ENCODE measurements at regions not wholly inside any gene's neighbourhood (a gene's known extent, or its start where the extent isn't known, plus 50 kb on each side); places are given as distances from the start of the nearest gene placed in this dataset.
A peak's percentile ranks its signal among the peaks of the same experiment; 100 is the strongest.

- DNase-seq = no peak
Observed at GRCh38 chr11:103668859-103669258, 367.6 kb upstream of the DDI1 start.

- no peak for DNase-seq
Observed at GRCh38 chr11:103671143-103671651, 365.2 kb upstream of the DDI1 start.

- no peak for DNase-seq
Observed at GRCh38 chr11:103673773-103674172, 362.7 kb upstream of the DDI1 start.

GRCh38 chr11:103676413-103676812 lies 360.0 kb upstream of the DDI1 start:
- no peak for DNase-seq

- DNase-seq = no peak
Observed at GRCh38 chr11:103680826-103681225, 355.6 kb upstream of the DDI1 start.

- DNase-seq = no peak
Observed at GRCh38 chr11:103681855-103682254, 354.6 kb upstream of the DDI1 start.

- DNase-seq = peak; percentile 62
Observed at GRCh38 chr11:103682318-103683184, 353.9 kb upstream of the DDI1 start.

- DNase-seq = no peak
Observed at GRCh38 chr11:103683576-103683975, 352.9 kb upstream of the DDI1 start.

- DNase-seq = no peak
Observed at GRCh38 chr11:103688924-103689323, 347.5 kb upstream of the DDI1 start.

- DNase-seq = no peak
Observed at GRCh38 chr11:103690356-103690755, 346.1 kb upstream of the DDI1 start.

GRCh38 chr11:103696123-103696522 lies 340.3 kb upstream of the DDI1 start:
- no peak for DNase-seq

- no peak for DNase-seq
Observed at GRCh38 chr11:103699216-103699615, 337.2 kb upstream of the DDI1 start.

- DNase-seq = no peak
Observed at GRCh38 chr11:103699656-103700055, 336.8 kb upstream of the DDI1 start.

GRCh38 chr11:103700622-103701021 lies 335.8 kb upstream of the DDI1 start:
- no peak for DNase-seq

GRCh38 chr11:103703437-103703836 lies 333.0 kb upstream of the DDI1 start:
- no peak for DNase-seq

- DNase-seq = no peak
Observed at GRCh38 chr11:103703954-103704353, 332.5 kb upstream of the DDI1 start.

- no peak for DNase-seq
Observed at GRCh38 chr11:103705642-103706041, 330.8 kb upstream of the DDI1 start.

- no peak for DNase-seq
Observed at GRCh38 chr11:103709371-103709770, 327.1 kb upstream of the DDI1 start.

GRCh38 chr11:103714246-103714645 lies 322.2 kb upstream of the DDI1 start:
- DNase-seq = no peak

GRCh38 chr11:103716363-103716762 lies 320.1 kb upstream of the DDI1 start:
- DNase-seq = no peak

- no peak for DNase-seq
Observed at GRCh38 chr11:103727262-103727661, 309.2 kb upstream of the DDI1 start.

GRCh38 chr11:103729617-103730016 lies 306.8 kb upstream of the DDI1 start:
- DNase-seq = no peak

GRCh38 chr11:103730131-103730940 lies 306.1 kb upstream of the DDI1 start:
- no peak for DNase-seq

- no peak for DNase-seq
Observed at GRCh38 chr11:103731670-103732069, 304.8 kb upstream of the DDI1 start.
